ENCODE measurements at regions not wholly inside any gene's neighbourhood (a gene's known extent, or its start where the extent isn't known, plus 50 kb on each side); places are given as distances from the start of the nearest gene placed in this dataset.
"Not testable (repeated sequence)": the region's sequence is repeated elsewhere in the genome, so short reads cannot be mapped to it uniquely, and the experiment has no call there.

DNA sequence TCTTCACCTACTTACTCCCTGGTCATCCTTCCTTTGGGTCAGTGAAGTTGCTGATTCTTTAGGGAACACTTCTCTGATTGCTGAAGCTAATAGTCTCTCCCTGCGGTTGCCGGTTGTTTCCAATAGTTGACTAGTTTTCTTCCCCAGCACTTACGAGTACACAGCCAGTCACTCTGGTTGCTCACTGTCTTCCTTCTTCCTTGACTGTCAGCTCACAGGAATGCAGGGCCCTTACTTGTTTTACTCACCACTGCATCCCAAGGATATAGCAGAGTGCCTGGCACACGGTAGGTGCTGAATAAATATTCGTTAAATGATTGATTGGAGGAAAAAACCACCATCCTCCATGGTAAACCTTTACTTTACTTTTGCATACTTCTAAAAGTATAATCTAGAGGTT lies 345.0 kb downstream of the QKI start:
- DNase-seq: no peak

DNA sequence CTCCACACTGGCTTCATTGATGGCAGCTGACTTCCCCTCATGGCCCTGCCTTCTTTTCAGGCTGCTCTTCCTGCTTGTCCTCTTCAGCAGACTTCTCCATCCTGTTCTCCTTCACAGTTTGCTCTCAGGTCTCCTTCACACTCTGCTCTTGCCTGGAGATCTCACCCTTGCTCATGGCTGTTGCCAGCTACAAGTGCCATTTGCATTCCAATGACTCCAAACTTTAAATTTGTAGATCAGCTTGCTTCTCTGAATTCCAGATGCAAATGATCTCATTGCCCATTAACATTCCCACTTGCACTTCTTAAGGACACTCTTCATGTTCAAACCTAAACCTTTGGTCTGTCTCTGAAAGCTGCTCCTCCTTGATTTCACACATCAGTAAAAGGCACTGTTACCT lies 343.0 kb downstream of the QKI start:
- DNase-seq: no peak

DNA sequence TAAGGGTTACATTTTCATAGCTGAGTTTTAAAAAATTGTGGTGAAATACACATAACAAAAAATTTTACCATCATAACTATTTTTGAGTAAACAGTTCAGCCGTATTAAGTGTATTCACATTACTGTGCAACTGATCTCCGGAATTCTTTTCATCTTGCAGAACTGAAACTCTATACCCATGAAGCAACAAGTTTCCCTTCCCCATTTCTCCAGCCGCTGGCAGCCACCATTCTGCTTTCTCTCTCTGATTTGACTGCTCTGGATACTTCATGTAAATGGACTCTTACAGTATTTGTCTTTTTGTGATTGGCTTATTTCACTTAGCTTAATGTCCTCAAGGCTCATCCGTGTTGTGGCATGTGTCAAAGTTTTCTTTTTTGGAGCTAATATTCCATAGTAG lies 341.6 kb downstream of the QKI start:
- peak; percentile 18 for DNase-seq

DNA sequence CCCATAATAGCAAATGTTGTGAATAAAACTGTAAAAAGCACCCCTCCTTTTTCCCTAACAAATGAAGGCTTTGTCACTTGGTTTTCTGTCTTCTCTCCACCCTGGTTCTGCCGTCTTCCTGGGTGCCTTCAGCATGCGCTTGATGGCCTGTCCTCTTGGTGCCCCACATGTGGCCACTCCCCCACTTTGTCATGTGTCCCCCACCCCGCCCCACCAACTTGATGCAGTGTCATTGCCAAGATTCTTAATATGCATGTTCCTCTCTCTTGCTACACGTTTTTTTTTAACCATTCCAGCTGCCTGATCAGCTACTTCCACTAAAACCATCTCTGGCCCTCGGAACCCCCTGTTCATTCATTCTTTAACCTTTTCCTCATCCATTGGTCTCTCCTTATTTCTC lies 340.3 kb downstream of the QKI start:
- DNase-seq: no peak

DNA sequence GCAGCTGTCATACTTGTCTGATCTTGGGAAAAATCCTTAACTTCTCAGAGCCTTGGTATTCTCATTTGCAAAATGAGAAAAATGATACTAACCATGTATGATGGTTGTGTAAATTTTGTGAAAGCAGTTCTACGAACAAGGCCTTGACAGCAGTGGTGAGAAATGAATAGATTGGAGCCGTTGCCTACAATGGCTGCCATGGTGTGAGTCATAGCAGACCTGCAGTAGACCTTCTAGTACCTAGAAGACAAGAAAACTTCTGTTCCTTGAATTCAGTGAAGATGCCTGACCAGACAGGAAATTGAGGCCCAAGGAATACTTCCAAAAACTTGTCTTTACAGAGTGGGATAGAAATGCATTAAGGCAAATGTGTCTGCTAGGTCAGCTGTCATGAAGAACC lies 338.9 kb downstream of the QKI start:
- no peak for DNase-seq

DNA sequence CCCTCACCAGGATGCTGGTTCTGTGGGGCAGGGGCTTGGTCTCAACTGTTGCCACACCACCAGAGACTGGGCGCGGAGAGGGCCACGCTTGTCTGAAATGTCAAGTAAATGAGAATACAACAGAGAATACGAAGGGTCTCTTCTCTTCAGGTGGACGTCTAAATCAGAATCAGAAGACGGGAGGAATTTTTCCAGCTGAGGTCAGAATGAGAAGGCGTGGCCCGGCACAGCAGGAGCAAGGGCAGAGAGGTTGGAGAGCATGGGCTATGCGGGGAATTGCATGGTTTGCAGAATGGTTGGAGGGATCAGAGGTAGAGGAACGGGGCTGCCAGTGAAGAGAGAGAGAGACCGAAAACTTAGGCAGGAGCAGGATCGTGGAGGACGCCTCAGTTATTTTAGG lies 337.9 kb downstream of the QKI start:
- DNase-seq: no peak

DNA sequence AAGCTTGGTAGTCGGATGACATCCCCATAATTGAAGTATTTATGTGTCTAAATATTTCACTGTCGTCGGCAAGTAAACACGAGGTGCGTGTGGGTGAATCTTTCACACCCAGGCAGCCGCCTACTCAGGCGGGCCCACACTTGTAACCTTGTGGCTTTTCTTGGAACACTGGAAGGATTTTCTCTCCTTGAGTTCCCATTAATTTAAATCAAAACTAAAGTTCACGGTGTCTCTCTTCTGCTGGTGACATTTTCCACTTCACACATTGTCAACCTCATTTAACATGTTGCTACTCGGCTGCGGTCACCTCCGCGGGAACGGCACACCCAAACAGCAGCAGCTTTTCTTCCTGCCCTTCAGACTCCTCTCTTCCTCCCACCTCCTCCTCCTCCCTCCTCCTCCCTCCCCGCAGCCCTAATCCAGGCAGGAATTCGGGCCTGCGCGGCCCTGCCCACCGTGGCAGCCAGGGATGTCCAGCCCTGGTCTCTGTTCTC lies 336.6 kb downstream of the QKI start:
- DNase-seq: no peak

DNA sequence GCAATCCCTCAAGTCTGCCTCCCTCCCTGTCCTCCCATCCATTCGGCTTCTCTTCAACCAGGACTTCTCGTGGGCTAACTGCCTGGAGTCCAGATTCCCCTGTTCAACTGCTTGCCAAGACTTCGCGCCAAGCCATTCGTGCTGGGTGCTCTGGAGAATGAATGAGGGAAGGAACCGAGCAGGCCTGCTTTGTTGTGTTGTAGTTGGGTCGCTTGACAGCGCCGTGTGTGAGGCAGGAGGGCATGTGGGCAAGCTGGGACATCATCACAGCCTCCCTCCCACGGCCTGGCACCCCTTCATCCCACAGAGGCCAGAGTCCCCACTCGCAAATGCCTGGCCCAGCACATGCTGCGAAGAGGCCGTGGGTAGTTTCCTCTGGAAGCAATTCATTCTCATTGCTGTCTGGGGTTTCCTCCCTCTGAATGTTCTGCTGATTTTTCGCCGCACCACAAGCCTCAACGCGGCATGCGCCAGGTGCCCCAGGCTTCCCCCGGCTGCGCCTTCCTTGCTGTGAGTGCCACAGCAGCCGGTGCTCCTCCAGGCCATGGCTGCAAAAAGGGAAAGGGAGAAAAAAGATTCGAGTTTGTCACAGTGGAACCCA lies 336.0 kb downstream of the QKI start:
- DNase-seq: no peak

DNA sequence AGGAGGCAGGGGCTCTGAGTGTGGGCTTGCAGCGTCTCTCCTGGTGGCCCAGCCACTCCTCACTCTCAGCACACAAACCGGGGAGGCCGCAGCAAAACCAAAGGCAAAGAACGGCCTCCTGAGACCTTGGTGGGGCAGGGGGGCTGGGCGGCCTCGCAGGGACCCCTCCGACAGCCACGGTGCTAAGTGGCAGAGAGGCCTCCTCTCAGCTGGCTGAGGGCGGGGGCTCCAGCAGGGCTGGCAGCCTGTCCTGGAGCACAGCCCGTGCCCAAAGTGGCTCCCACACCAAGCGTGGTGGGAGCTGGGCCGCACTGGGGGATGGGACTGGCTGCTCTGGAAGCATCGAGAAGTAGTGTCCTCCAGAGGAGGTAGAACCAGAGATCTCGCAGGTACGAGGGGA lies 334.4 kb downstream of the QKI start:
- DNase-seq: no peak

DNA sequence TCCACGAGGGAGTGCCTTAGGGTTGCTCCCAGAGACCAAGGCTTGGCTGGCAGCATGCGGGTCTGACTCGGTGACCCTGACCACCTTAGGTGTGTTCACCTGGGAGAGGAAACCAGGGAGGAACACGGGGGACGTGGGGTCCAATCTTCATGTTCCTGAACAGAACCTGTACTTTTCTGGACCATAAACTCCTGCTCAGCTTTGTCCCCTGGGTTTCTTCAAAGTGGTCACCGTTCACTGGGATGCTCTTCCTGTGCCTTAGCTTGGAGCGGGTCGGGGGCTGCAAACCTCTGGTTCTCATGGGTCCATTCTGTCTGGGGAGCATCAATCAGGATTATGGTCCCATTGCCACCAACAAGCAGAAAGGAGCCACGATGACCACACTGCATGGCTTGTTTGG lies 333.5 kb downstream of the QKI start:
- DNase-seq: no peak

DNA sequence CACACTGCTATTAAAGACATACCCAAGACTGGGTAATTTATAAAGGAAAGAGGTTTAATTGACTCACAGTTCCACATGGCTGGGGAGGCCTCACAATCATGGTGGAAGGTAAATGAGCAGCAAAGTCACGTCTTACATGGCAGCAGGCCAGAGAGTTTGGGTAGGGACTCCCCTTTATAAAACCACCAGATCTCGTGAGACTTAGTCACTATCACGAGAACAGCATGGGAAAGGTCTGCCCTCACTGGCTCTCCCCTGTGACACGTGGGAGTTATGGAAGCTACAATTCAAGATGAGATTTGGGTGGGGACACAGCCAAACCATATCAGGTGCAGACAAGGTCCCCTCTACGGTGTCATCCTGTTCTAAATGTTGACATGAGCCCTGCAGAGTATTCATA lies 332.5 kb downstream of the QKI start:
- DNase-seq: not testable (repeated sequence)

DNA sequence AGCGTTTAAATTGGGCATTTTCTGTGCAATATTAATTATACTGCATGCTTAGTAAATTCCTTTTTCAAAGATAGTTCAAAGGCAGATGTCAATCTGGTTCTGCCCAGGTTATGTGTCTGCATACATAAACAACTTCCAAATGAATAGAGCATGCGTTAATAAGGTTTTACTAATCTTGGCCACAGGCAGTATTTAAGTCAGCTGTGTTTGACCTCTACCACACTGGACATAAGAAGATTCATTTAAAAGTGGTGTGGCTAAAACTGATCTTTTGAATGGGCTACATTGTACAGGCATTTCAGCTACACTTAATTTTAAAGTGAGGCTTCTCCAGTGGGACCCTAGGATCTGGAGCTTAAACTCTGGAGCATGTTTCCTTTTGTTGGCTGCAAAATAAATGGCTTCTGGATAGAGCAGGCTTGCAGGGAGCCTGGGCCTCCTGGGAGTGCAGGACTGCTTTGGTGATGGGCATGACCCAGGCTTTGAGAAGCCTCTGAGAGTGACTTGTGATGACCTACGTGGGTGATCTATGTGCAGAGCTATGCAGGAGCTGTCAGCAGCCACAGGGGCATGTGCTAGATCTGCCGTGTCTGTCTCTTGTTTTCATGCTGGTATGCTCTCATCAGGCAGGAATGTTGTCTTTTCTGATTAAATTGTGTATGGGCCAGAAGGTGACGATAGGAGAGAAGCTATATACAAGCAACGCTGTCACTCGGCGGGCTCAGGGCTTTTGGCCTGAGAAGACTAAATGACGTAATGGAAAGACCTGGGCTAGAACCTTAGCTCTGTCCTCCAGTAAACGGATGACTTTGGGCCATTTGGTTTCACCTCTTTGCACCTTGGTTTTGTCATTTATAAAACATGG lies 331.2 kb downstream of the QKI start:
- DNase-seq: peak; percentile 31

DNA sequence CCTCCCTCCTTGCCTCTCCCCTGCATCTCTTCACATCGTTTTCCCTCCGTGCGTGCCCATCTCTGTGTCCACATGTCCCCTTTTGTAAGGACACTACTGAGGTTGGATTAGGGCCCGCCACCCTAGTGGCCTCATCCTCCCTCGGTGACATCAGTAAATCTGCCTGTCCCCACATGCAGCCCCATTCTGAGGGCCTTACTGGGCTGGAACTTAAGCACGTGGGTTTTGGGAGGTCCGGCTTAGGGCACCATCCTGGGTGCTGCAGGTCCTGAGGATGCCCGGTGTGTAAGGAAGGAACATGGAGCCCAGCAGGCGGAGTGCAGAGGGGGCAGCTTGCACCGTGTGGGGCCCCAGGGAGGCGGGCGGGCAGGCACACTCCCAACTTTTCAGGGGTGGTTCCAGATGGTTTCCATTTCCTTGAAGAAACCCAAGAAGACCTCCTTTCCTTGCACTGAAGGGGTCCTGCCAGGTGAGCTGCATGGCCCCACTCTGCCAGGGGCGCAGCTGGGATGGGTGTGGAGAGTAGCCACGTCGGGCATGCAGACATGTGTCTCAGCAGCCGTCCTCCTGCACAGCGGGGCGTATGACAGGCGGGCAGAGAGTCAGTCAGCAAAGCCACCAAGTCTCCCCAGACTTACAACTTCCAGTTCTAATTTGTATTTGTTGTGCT lies 329.9 kb downstream of the QKI start:
- DNase-seq: no peak

DNA sequence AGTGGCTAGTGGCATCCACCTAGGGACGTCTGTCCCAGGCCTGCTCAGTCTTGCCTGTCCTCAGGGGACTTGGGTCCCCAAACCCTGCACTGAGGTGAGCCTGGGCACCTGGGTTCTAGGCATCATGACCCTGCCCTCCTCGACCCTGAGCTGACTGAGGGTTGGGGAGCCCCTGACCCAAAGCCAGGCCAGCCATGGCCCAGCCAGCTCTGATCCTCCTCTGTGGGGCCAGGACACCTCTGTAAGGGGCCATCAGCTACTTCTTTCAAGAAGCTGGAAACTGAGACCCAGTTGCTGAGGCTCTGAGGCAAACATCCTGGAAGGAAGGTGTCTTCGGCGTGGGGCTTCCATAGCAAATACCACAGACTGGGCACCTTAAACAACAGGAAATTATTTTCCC lies 329.3 kb downstream of the QKI start:
- DNase-seq: no peak

DNA sequence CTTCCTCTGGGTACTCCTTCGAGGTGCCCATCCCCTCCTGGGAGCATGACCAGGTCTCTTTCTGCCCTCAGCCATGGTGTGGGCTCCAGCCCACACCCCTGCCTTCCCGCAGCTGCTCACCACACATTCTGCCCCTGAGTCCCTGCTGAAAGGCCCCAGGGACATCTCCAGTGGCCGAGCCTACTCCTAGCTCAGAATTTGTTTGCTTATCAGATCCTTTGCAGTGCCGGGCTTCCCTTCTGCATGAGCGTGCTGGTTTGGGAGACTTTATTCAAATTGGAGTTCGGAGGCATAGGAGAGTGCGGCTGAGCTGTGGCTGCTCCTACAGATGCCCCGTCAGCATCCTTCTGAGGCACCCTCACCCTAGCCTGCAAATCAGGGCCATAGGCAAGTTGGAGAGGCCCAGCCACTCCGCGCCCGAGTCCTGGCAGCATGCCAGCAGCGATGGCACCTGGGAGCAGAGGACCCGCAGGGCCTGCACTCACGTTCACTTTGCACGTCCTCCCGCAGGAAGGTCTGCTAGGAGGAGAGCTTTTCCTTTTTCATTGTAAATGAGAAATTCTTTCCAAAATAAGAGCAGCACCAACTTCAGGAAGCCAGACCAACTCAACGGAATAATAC lies 327.3 kb downstream of the QKI start:
- DNase-seq: no peak

DNA sequence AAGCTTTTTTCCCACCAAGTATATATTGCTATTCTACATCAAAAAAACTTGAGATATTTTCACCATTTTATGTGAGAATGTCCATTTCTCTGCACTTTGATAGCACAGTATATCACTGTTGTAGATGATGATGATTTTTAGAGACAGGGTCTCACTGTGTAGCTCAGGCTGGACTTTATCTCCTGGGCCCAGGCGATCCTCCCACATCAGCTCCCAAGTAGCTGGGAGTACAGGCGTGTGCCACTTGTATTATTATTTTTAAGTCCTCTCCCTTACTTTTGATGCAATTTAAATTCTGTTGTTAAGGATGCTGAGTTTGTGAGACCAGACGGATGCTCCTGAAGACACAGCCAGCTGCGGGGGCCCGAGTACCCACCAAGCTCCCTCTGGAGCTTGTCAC lies 326.8 kb downstream of the QKI start:
- DNase-seq: no peak

DNA sequence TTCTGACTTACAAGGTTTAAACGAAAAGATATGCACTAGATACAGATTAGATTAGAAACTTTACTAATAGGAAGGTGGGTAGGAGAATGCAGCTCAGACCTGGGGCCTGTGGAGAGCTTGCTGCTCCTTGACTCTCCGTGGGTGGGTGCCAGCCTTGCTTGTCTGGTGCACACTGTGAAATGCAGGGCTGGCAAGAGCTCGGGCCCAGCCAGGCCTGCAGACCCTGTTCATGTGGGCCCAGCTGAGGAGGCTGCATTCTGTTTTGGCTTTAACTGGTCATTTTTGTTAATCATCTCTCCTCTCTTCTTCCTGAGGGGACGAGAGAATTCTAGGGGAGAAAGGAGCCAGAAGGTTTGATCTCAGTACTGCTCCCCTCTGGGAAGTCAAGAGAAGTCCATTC lies 325.4 kb downstream of the QKI start:
- no peak for DNase-seq

DNA sequence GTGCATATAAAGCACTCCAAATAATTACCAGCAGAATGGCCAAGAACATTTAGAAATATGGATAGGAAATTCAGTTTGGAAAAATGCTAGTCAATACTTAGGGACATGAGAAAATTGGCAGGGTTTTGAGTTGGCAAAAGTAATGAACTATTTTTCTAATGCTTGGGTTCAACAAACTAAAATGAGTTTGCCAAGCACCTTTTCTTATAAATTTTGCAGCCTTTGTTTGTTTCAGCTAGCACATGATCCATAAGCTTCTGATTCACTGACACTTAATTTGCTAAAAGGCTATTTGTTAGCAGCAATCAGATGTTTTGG lies 324.8 kb downstream of the QKI start:
- no peak for DNase-seq

DNA sequence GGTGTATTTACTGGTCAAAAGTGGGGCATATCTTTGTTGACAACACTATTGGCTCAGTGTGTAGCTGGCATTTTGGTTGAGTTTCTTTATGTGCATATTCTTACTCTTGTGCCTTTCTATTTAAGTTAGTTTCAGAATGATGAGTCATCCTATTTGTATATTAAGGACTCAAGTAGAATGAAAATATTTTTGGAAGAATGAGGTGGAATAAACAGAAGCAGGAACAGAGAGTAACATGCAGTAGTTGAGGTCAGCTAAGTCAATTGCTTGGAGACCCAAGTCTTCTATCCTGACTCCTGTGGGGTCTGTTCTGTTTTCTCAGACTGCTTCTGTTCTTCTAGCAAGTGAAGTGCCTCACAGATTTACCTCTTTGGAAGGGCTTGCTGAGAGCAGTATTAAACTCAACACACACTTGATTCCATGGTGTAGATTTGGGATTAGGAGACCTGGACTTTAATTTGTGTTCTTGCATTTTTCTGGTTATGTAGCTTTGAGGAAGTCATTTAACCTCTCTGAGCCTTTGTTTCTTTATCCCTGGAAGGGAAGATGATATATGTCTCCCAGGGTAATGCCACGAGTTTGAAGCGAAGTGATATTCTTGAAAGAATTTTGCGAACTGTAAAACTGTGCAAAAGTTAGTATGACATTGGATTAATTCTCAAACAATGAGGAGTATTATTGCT lies 324.3 kb downstream of the QKI start:
- DNase-seq: no peak

DNA sequence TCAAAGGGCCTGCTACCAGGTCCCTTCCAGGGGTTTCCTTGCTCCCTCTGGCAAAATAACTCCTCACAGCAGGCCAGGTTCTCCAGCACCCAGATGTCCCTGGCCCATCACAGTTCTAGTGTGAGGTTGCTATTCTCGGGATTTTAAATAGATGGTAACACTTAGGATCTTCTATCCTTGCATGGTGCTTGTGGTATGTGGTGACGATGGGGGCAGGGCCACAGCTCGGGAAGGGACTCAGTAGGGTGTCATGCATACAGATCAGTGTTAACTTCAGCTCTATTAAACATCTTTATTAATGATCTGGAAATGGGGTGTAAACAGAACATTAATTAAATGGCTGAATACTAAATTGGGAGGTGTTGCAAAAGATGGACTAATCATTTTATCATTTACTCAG lies 323.8 kb downstream of the QKI start:
- no peak for DNase-seq

DNA sequence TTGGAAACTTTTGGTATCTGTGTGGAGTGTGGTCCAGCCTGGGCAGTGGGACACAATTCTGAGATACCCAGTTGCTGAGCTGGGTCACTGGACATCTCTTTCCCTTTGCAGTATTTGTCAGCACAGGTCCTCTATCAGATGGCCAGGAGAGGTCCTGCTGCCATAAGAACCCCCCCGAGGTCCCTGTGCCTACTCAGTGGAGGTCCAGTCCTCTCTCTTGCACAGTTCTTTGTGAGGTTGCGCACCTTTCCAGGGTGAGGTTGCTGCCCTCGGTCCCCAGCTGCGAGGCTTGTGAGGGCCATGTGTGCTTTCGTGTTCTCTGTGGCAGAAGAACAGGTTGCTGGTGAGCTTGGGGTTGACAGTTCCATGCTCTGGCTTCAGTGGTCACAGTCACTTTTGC lies 320.6 kb downstream of the QKI start:
- no peak for DNase-seq

DNA sequence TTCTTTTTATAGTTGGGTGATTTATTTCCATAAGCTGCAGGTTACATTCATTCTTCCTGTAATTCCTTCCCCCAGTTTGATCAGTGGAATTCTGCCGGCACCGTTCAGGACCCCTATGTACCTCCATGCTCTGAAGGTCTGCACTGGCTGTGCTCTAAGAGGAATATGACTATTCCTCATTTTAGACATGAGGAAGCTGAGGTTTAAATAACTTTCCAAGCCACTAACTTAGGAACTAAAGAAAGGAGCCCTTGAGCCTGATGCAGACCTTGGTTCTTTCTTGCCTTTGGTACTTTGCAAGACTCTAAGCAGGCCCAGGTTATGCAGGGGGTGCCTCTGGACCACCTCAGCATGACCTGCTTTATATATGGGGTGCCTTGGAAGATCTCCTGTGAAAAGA lies 318.5 kb downstream of the QKI start:
- DNase-seq: no peak

DNA sequence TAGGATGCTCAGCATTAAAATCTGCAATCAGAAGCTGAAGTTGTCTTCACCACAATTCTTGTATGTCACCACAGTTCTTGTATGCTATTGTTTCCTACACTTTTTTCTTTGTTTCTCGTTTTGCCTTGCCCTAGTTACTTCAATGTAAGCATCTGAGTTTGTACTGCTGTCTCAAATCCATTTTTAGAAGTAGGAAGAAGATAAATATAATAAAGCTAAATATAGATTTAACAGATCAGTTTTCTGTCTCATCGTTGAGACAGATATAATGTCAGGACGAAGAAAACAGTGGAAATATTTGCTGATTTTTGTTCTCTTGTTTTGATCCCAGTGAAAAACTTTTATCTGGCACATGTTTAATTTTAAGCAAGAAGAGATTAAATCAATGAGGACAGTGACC lies 318.0 kb downstream of the QKI start:
- DNase-seq: no peak
